ENCODE measurements at regions not wholly inside any gene's neighbourhood (a gene's known extent, or its start where the extent isn't known, plus 50 kb on each side); places are given as distances from the start of the nearest gene placed in this dataset.

- no peak overlapping the region for H3K27ac ChIP-seq (replicated peaks)
- no peak overlapping the region for H3K4me3 ChIP-seq (replicated peaks; ENCODE audit: insufficient read depth, low read length)
- TF ChIP-seq CTCF (IDR thresholded peaks at IDR 0.05; ENCODE audit: insufficient read depth, low read length) (no peak), SPI1 (IDR thresholded peaks at IDR 0.05; ENCODE audit: borderline replicate concordance, low read depth) (no peak), GABPA (IDR thresholded peaks at IDR 0.05; ENCODE audit: low read depth) (no peak), REST (IDR thresholded peaks at IDR 0.05; ENCODE audit: insufficient replicate concordance, low read depth) (no peak), POLR2AphosphoS5 (IDR thresholded peaks at IDR 0.05; ENCODE audit: low read depth) (no peak)
- H3K27me3 ChIP-seq (ENCODE audit: insufficient read depth, poor library complexity, severe bottlenecking): no peaks in the 10 kb centered on the region
- DNase-seq (ENCODE audit: low read depth in 1 of 2, low spot score in 1 of 2): no peak
Measured at GRCh38 chr5:115372146-115372545, 75.7 kb upstream of the CCDC112 start.

GRCh38 chr5:115369430-115370144 lies 73.1 kb upstream of the CCDC112 start:
- Histone ChIP-seq H3K27ac (replicated peaks) (no peak overlapping the region), H3K27me3 (ENCODE audit: insufficient read depth, poor library complexity, severe bottlenecking) (no peaks in the 10 kb centered on the region), H3K4me3 (replicated peaks; ENCODE audit: insufficient read depth, low read length) (no peak overlapping the region)
- TF ChIP-seq CTCF (IDR thresholded peaks at IDR 0.05; ENCODE audit: insufficient read depth, low read length) (no peak), SPI1 (IDR thresholded peaks at IDR 0.05; ENCODE audit: borderline replicate concordance, low read depth) (no peak), GABPA (IDR thresholded peaks at IDR 0.05; ENCODE audit: low read depth) (no peak)
- DNase-seq (ENCODE audit: low read depth in 1 of 2, low spot score in 1 of 2): no peak

- TF ChIP-seq CTCF (IDR thresholded peaks at IDR 0.05; ENCODE audit: insufficient read depth, low read length) (no peak), REST (IDR thresholded peaks at IDR 0.05; ENCODE audit: insufficient replicate concordance, low read depth) (no peak), SPI1 (IDR thresholded peaks at IDR 0.05; ENCODE audit: borderline replicate concordance, low read depth) (no peak), GABPA (IDR thresholded peaks at IDR 0.05; ENCODE audit: low read depth) (no peak), POLR2AphosphoS5 (IDR thresholded peaks at IDR 0.05; ENCODE audit: low read depth) (no peak)
- no peak for DNase-seq (ENCODE audit: low read depth in 1 of 2, low spot score in 1 of 2)
Measured at GRCh38 chr5:115366223-115366622, 69.8 kb upstream of the CCDC112 start.

GRCh38 chr5:115363879-115364278 lies 67.4 kb upstream of the CCDC112 start:
- DNase-seq (ENCODE audit: low read depth in 1 of 2, low spot score in 1 of 2): no peak
- TF ChIP-seq POLR2AphosphoS5 (IDR thresholded peaks at IDR 0.05; ENCODE audit: low read depth) (no peak), CTCF (IDR thresholded peaks at IDR 0.05; ENCODE audit: insufficient read depth, low read length) (no peak), GABPA (IDR thresholded peaks at IDR 0.05; ENCODE audit: low read depth) (no peak), REST (IDR thresholded peaks at IDR 0.05; ENCODE audit: insufficient replicate concordance, low read depth) (no peak), SPI1 (IDR thresholded peaks at IDR 0.05; ENCODE audit: borderline replicate concordance, low read depth) (no peak)
- H3K4me3 ChIP-seq (replicated peaks; ENCODE audit: insufficient read depth, low read length): no peak overlapping the region
- no peak overlapping the region for H3K27ac ChIP-seq (replicated peaks)
- no peaks in the 10 kb centered on the region for H3K27me3 ChIP-seq (ENCODE audit: insufficient read depth, poor library complexity, severe bottlenecking)

More at GRCh38 chr5:115366223-115366622, 69.8 kb upstream of the CCDC112 start:
- H3K4me3 ChIP-seq (replicated peaks; ENCODE audit: insufficient read depth, low read length): no peak overlapping the region
- no peak overlapping the region for H3K27ac ChIP-seq (replicated peaks)
- no peaks in the 10 kb centered on the region for H3K27me3 ChIP-seq (ENCODE audit: insufficient read depth, poor library complexity, severe bottlenecking)
